ENCODE measurements at regions not wholly inside any gene's neighbourhood (a gene's known extent, or its start where the extent isn't known, plus 50 kb on each side); places are given as distances from the start of the nearest gene placed in this dataset.
A peak's percentile ranks its signal among the peaks of the same experiment; 100 is the strongest.

GRCh38 chr1:25020851-25021590 lies 90.9 kb upstream of the RUNX3 start:
- DNase-seq = no peak
- Histone ChIP-seq H2BK12ac (ENCODE audit: low read length in 2 of 2) (peak overlapping the region; percentile 69 to 92), H3K23ac (ENCODE audit: low read length in 2 of 2) (no peak overlapping the region), H3K36me3 (ENCODE audit: control insufficient read depth in 1 of 2, insufficient read depth in 2 of 2, low read depth in 1 of 2, low read length in 2 of 2) (no peaks in the 10 kb centered on the region), H3K18ac (ENCODE audit: low read depth in 1 of 2, low read length in 2 of 2) (peak overlapping the region in 1 of 2 experiments; percentile 54), H4K91ac (ENCODE audit: low read length) (peak overlapping the region; percentile 61), H2AFZ (ENCODE audit: low read depth, low read length) (no peak overlapping the region), H3K27ac (ENCODE audit: low read length, poor library complexity, severe bottlenecking) (no peak overlapping the region), H2BK15ac (ENCODE audit: low read depth, poor library complexity, severe bottlenecking) (no peak overlapping the region), H3K9ac (ENCODE audit: low read length) (no peak overlapping the region), H3K79me1 (replicated peaks; ENCODE audit: low read length, poor library complexity, severe bottlenecking) (no peaks in the 10 kb centered on the region), H3K4me3 (ENCODE audit: insufficient read depth in 1 of 2, low read depth in 1 of 2, low read length in 2 of 2) (no peak overlapping the region), H3K27me3 (ENCODE audit: control insufficient read depth in 1 of 2, insufficient read depth in 1 of 2, low read length in 2 of 2) (peaks cover 0 to 42% of the 10 kb centered on the region in 2 experiments), H2BK120ac (ENCODE audit: low read depth, low read length) (no peak overlapping the region), H3K4me2 (ENCODE audit: low read length, poor library complexity, severe bottlenecking) (no peak overlapping the region), H2AK5ac (ENCODE audit: low read length, severe bottlenecking) (no peak overlapping the region), H3K9me3 (ENCODE audit: control insufficient read depth, low read length) (no peaks in the 10 kb centered on the region), H4K8ac (ENCODE audit: low read length) (peak overlapping the region; percentile 8), H3K14ac (ENCODE audit: low read length in 2 of 2) (peak overlapping the region in 1 of 2 experiments; percentile 58), H2BK5ac (ENCODE audit: low read depth, low read length, poor library complexity, severe bottlenecking) (no peak overlapping the region), H3K4me1 (ENCODE audit: control insufficient read depth, insufficient read depth, low read depth, low read length) (peaks cover 29% of the 10 kb centered on the region), H3K4ac (ENCODE audit: low read depth in 1 of 2, low read length in 2 of 2) (peak overlapping the region in 1 of 2 experiments; percentile 62)
- 88% methylated on average over 19 of the region's 22 CpGs for WGBS

GRCh38 chr1:25020173-25020845 lies 90.2 kb upstream of the RUNX3 start:
- peak overlapping the region in 1 of 2 experiments; percentile 92 for H2BK12ac ChIP-seq (ENCODE audit: low read length in 2 of 2)
- peak overlapping the region; percentile 61 for H4K91ac ChIP-seq (ENCODE audit: low read length)
- H3K23ac ChIP-seq (ENCODE audit: low read length in 2 of 2) = no peak overlapping the region
- peak overlapping the region in 1 of 2 experiments; percentile 54 for H3K18ac ChIP-seq (ENCODE audit: low read depth in 1 of 2, low read length in 2 of 2)
- H3K27ac ChIP-seq (ENCODE audit: low read length, poor library complexity, severe bottlenecking) = no peak overlapping the region
- no peaks in the 10 kb centered on the region for H3K79me1 ChIP-seq (replicated peaks; ENCODE audit: low read length, poor library complexity, severe bottlenecking)
- peaks cover 0 to 42% of the 10 kb centered on the region in 2 experiments for H3K27me3 ChIP-seq (ENCODE audit: control insufficient read depth in 1 of 2, insufficient read depth in 1 of 2, low read length in 2 of 2)
- no peaks in the 10 kb centered on the region for H3K9me3 ChIP-seq (ENCODE audit: control insufficient read depth, low read length)
- H3K14ac ChIP-seq (ENCODE audit: low read length in 2 of 2) = peak overlapping the region in 1 of 2 experiments; percentile 82
- no peak overlapping the region for H2AFZ ChIP-seq (ENCODE audit: low read depth, low read length)
- no peak overlapping the region for H3K4me2 ChIP-seq (ENCODE audit: low read length, poor library complexity, severe bottlenecking)
- H2BK15ac ChIP-seq (ENCODE audit: low read depth, poor library complexity, severe bottlenecking) = peak overlapping the region; percentile 53
- WGBS = 89% methylated on average over 15 of the region's 15 CpGs
- DNase-seq = no peak
- H2BK120ac ChIP-seq (ENCODE audit: low read depth, low read length) = no peak overlapping the region
- peaks cover 29% of the 10 kb centered on the region for H3K4me1 ChIP-seq (ENCODE audit: control insufficient read depth, insufficient read depth, low read depth, low read length)
- H2BK5ac ChIP-seq (ENCODE audit: low read depth, low read length, poor library complexity, severe bottlenecking) = no peak overlapping the region
- no peak overlapping the region for H3K4ac ChIP-seq (ENCODE audit: low read depth in 1 of 2, low read length in 2 of 2)
- H4K8ac ChIP-seq (ENCODE audit: low read length) = no peak overlapping the region
- H3K4me3 ChIP-seq (ENCODE audit: insufficient read depth in 1 of 2, low read depth in 1 of 2, low read length in 2 of 2) = no peak overlapping the region
- no peaks in the 10 kb centered on the region for H3K36me3 ChIP-seq (ENCODE audit: control insufficient read depth in 1 of 2, insufficient read depth in 2 of 2, low read depth in 1 of 2, low read length in 2 of 2)
- H3K9ac ChIP-seq (ENCODE audit: low read length) = no peak overlapping the region
- H2AK5ac ChIP-seq (ENCODE audit: low read length, severe bottlenecking) = no peak overlapping the region

GRCh38 chr1:25019337-25020172 lies 89.5 kb upstream of the RUNX3 start:
- no peak overlapping the region for H3K9ac ChIP-seq (ENCODE audit: low read length)
- H3K18ac ChIP-seq (ENCODE audit: low read depth in 1 of 2, low read length in 2 of 2) = peak overlapping the region in 1 of 2 experiments; percentile 49
- WGBS = 88% methylated on average over 13 of the region's 13 CpGs
- H2BK12ac ChIP-seq (ENCODE audit: low read length in 2 of 2) = no peak overlapping the region
- no peak for DNase-seq
- H2AFZ ChIP-seq (ENCODE audit: low read depth, low read length) = no peak overlapping the region
- H3K23ac ChIP-seq (ENCODE audit: low read length in 2 of 2) = no peak overlapping the region
- H3K14ac ChIP-seq (ENCODE audit: low read length in 2 of 2) = peak overlapping the region in 1 of 2 experiments; percentile 82
- H2BK5ac ChIP-seq (ENCODE audit: low read depth, low read length, poor library complexity, severe bottlenecking) = no peak overlapping the region
- no peaks in the 10 kb centered on the region for H3K9me3 ChIP-seq (ENCODE audit: control insufficient read depth, low read length)
- H3K4me1 ChIP-seq (ENCODE audit: control insufficient read depth, insufficient read depth, low read depth, low read length) = peaks cover 29% of the 10 kb centered on the region
- H3K36me3 ChIP-seq (ENCODE audit: control insufficient read depth in 1 of 2, insufficient read depth in 2 of 2, low read depth in 1 of 2, low read length in 2 of 2) = no peaks in the 10 kb centered on the region
- no peak overlapping the region for H4K8ac ChIP-seq (ENCODE audit: low read length)
- no peak overlapping the region for H3K4ac ChIP-seq (ENCODE audit: low read depth in 1 of 2, low read length in 2 of 2)
- no peak overlapping the region for H3K4me2 ChIP-seq (ENCODE audit: low read length, poor library complexity, severe bottlenecking)
- no peak overlapping the region for H3K27ac ChIP-seq (ENCODE audit: low read length, poor library complexity, severe bottlenecking)
- no peak overlapping the region for H3K4me3 ChIP-seq (ENCODE audit: insufficient read depth in 1 of 2, low read depth in 1 of 2, low read length in 2 of 2)
- H4K91ac ChIP-seq (ENCODE audit: low read length) = no peak overlapping the region
- no peaks in the 10 kb centered on the region for H3K79me1 ChIP-seq (replicated peaks; ENCODE audit: low read length, poor library complexity, severe bottlenecking)
- no peak overlapping the region for H2BK120ac ChIP-seq (ENCODE audit: low read depth, low read length)
- no peak overlapping the region for H2AK5ac ChIP-seq (ENCODE audit: low read length, severe bottlenecking)
- peaks cover 0 to 36% of the 10 kb centered on the region in 2 experiments for H3K27me3 ChIP-seq (ENCODE audit: control insufficient read depth in 1 of 2, insufficient read depth in 1 of 2, low read length in 2 of 2)
- no peak overlapping the region for H2BK15ac ChIP-seq (ENCODE audit: low read depth, poor library complexity, severe bottlenecking)

Measured in mesenchymal stem cell (in vitro differentiated cells and primary cell).